ENCODE measurements at regions not wholly inside any gene's neighbourhood (a gene's known extent, or its start where the extent isn't known, plus 50 kb on each side); places are given as distances from the start of the nearest gene placed in this dataset.

DNA sequence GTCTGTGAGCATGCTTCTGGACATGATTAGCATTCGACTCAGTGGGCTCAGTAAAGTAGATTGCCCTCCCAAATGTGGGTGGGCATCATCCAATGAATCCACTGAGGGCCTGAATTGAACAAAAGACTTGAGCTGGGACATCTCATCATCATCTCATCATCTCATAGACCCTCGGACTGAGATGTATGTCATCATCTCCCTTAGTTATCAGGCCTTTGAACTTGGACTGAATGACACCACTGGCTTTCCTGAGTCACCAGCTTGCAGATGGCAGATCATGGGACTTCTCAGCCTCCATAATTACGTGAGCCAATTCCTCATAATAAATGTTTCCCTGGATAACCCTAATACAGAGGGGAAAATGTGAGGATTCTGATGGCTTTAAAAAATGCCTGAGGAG is 128.3 kb upstream of the LSM8 start:
- TF ChIP-seq, protein P1, sequence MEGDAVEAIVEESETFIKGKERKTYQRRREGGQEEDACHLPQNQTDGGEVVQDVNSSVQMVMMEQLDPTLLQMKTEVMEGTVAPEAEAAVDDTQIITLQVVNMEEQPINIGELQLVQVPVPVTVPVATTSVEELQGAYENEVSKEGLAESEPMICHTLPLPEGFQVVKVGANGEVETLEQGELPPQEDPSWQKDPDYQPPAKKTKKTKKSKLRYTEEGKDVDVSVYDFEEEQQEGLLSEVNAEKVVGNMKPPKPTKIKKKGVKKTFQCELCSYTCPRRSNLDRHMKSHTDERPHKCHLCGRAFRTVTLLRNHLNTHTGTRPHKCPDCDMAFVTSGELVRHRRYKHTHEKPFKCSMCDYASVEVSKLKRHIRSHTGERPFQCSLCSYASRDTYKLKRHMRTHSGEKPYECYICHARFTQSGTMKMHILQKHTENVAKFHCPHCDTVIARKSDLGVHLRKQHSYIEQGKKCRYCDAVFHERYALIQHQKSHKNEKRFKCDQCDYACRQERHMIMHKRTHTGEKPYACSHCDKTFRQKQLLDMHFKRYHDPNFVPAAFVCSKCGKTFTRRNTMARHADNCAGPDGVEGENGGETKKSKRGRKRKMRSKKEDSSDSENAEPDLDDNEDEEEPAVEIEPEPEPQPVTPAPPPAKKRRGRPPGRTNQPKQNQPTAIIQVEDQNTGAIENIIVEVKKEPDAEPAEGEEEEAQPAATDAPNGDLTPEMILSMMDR (conservative IDR thresholded peaks at IDR 0.05; ENCODE audit: low read depth, low read length) = no peak
- TF ChIP-seq EZH2 (IDR thresholded peaks at IDR 0.05; ENCODE audit: low read length, unreplicated experiment) = no peak
